ENCODE measurements at regions not wholly inside any gene's neighbourhood (a gene's known extent, or its start where the extent isn't known, plus 50 kb on each side); places are given as distances from the start of the nearest gene placed in this dataset.
A peak's percentile ranks its signal among the peaks of the same experiment; 100 is the strongest.
"Not testable (repeated sequence)": the region's sequence is repeated elsewhere in the genome, so short reads cannot be mapped to it uniquely, and the experiment has no call there.

GRCh38 chr18:51537487-51537886, 340.0 kb upstream of the MEX3C start:
- DNase-seq = peak; percentile 25

GRCh38 chr18:51540562-51540961, 343.1 kb upstream of the MEX3C start:
- no peak for DNase-seq

- no peak for DNase-seq
Observed at GRCh38 chr18:51541230-51541629, 343.7 kb upstream of the MEX3C start.

- no peak for DNase-seq
Observed at GRCh38 chr18:51543658-51544155, 346.2 kb upstream of the MEX3C start.

GRCh38 chr18:51545446-51545845, 348.0 kb upstream of the MEX3C start:
- DNase-seq = no peak

- DNase-seq = no peak
Observed at GRCh38 chr18:51559198-51559901, 361.9 kb upstream of the MEX3C start.

- DNase-seq = no peak
Observed at GRCh38 chr18:51559902-51560287, 362.4 kb upstream of the MEX3C start.

GRCh38 chr18:51561821-51562220, 364.3 kb upstream of the MEX3C start:
- DNase-seq = no peak

- DNase-seq = no peak
Observed at GRCh38 chr18:51562866-51563265, 365.4 kb upstream of the MEX3C start.

GRCh38 chr18:51563396-51563795, 365.9 kb upstream of the MEX3C start:
- no peak for DNase-seq

GRCh38 chr18:51568151-51568550, 370.7 kb upstream of the MEX3C start:
- DNase-seq = no peak

- DNase-seq = no peak
Observed at GRCh38 chr18:51569153-51569552, 371.7 kb upstream of the MEX3C start.

GRCh38 chr18:51569561-51569960, 372.1 kb upstream of the MEX3C start:
- no peak for DNase-seq

GRCh38 chr18:51570071-51570470, 372.6 kb upstream of the MEX3C start:
- DNase-seq = not testable (repeated sequence)

- DNase-seq = not testable (repeated sequence)
Observed at GRCh38 chr18:51573886-51574285, 376.4 kb upstream of the MEX3C start.

- DNase-seq = no peak
Observed at GRCh38 chr18:51575171-51575570, 377.7 kb upstream of the MEX3C start.

GRCh38 chr18:51578406-51578980, 381.0 kb upstream of the MEX3C start:
- no peak for DNase-seq

GRCh38 chr18:51580580-51580979, 383.1 kb upstream of the MEX3C start:
- DNase-seq = no peak

- DNase-seq = no peak
Observed at GRCh38 chr18:51582551-51582950, 385.1 kb upstream of the MEX3C start.

- no peak for DNase-seq
Observed at GRCh38 chr18:51588616-51589015, 391.1 kb upstream of the MEX3C start.

- DNase-seq = no peak
Observed at GRCh38 chr18:51593931-51594330, 396.4 kb upstream of the MEX3C start.

- no peak for DNase-seq
Observed at GRCh38 chr18:51603111-51603510, 405.6 kb upstream of the MEX3C start.

GRCh38 chr18:51603551-51603950, 406.1 kb upstream of the MEX3C start:
- no peak for DNase-seq

- no peak for DNase-seq
Observed at GRCh38 chr18:51610481-51610880, 413.0 kb upstream of the MEX3C start.

- DNase-seq = no peak
Observed at GRCh38 chr18:51611326-51611725, 413.8 kb upstream of the MEX3C start.

Data from NCI-H1048 (cell line).